HT1080 (cell line): ENCODE measurements at regions not wholly inside any gene's neighbourhood (a gene's known extent, or its start where the extent isn't known, plus 50 kb on each side); places are given as distances from the start of the nearest gene placed in this dataset.

ENCODE experiments used
- DNase-seq: peaks from one replicate; pipeline ENCODE4 v3.0.0-alpha.2; 2015; ENCODE audit warnings: low read depth

- no peak for DNase-seq
Observed at GRCh38 chr4:3685081-3685645, 81.0 kb upstream of the ADRA2C start.

DNA sequence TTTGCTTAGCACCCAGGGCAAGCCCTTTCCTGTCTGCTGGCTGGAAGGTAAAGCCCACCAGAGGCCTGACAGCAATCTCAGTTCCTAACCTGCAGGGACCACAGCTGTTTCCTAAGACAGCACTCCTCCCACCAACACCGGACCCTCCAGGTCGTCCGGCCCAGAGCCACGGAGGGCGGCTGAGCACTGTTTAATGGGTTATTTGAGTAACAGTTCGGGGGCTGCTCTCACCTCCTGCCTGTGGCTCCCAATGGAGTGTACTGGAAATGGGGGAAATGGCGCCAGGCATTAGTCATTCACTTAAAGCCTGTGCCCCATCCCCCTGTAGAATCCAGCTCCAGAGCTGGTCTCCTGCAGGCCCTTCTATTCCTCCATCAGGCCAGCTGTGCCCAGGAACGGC is 81.6 kb upstream of the ADRA2C start:
- DNase-seq = no peak

DNA sequence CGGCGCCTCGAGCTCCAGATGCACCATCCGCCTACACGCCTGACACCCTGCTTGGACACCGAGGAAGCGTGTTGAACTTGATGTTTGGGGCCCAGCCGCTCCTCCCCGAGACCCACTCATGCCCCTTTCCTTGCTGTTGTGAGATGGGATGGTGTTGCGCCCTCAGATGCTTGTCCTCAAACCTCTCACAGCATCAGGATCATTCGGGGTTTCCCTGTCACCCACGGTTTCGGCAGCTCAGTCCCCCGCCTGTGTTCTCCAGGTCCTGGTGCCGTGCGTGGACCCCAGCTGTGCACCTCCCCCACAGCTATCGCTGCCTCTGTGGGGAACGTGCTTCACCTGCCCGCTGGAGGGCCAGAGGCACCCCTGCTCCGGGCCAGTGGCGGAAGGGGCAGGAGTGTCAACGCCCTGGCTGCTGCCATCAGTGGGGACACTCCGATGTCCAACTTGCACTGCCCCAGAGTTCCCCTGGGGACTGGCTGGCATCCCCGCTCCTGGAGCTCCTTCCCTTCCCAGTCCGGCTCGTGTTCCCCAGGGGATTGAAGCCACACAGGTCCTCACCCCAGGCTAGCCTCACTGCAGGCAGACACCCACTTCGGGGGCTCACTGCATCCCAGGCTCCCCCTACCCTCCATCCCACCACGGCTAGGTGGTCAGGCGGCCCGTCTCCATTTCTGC is 82.3 kb upstream of the ADRA2C start:
- no peak for DNase-seq

DNA sequence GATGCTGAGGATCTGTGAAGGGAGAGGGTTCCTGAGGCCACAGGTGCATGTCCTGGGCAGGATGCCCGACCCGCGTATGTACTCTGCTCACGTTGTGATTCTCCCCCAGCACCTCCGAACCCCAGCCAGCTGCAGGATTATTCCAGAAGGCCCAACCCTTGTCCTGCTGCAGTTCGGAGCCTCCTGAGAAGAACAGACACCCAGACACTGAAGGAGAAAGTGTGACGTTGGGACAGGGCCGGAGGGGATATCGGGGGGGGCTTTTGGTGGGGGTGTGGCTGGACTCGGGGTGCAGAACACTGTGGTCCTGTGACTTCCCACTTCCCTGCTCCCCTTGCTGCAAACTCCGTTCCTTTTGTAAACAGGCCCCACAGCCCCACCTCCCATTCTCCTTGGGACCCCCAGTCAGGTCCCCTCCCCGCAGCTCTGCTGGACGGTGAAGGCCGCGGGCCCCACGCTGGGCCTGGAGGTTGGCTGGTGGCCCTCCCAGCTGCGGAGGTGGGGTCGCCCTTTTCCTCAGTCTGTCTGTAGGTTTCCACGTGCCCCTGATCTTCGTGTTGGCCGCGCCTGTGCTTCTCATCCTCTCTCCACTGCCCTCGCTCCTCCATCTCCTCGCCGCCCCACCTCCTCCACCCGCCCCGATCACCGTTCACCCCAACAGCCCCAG is 83.0 kb upstream of the ADRA2C start:
- DNase-seq = no peak

DNA sequence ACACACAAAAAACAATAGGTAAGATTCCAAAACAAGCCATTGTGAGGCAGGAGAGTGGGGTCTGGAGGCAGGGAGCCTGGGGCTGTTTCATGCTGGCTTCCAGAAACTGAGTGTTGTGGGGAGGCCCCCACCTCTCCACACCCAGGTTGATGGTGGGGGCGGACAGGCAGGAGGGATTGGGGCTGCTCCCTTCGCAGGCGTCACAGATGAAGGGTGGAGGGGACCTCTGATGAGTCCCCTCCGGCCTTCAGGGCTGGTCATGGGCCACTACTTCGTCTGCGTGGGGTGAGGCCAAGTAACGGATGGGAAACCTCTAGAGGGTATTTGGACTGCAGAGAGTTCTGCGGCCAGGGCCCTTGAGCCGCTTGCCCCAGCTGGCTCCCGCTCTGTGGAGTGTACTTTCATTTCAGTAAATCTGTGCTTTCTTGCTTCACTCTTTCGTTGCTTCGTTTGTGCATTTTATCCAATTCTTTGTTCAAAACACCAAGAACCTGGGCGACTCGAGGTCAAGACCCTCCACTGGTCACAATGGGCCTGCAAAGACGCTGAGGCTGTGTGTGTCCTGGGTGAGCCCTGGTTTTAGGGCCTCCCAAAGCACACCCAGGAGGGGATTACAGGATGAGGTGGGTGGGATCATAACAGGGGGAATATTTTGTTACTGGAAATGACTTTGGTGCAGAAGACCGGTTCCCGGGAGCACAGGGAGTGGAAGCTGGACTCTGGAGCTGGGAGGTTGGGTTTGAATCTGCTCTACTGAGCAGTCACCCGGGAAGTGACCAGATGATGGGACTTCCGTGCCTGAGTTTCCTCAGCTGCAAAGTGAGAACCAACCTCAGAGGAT is 83.7 kb upstream of the ADRA2C start:
- DNase-seq = no peak

- no peak for DNase-seq
Observed at GRCh38 chr4:3681191-3681590, 85.0 kb upstream of the ADRA2C start.

GRCh38 chr4:3680656-3681055 is 85.5 kb upstream of the ADRA2C start:
- no peak for DNase-seq

- DNase-seq = no peak
Observed at GRCh38 chr4:3679851-3680311, 86.3 kb upstream of the ADRA2C start.

GRCh38 chr4:3679071-3679825 is 86.9 kb upstream of the ADRA2C start:
- no peak for DNase-seq

GRCh38 chr4:3677748-3678070 is 88.5 kb upstream of the ADRA2C start:
- no peak for DNase-seq

DNA sequence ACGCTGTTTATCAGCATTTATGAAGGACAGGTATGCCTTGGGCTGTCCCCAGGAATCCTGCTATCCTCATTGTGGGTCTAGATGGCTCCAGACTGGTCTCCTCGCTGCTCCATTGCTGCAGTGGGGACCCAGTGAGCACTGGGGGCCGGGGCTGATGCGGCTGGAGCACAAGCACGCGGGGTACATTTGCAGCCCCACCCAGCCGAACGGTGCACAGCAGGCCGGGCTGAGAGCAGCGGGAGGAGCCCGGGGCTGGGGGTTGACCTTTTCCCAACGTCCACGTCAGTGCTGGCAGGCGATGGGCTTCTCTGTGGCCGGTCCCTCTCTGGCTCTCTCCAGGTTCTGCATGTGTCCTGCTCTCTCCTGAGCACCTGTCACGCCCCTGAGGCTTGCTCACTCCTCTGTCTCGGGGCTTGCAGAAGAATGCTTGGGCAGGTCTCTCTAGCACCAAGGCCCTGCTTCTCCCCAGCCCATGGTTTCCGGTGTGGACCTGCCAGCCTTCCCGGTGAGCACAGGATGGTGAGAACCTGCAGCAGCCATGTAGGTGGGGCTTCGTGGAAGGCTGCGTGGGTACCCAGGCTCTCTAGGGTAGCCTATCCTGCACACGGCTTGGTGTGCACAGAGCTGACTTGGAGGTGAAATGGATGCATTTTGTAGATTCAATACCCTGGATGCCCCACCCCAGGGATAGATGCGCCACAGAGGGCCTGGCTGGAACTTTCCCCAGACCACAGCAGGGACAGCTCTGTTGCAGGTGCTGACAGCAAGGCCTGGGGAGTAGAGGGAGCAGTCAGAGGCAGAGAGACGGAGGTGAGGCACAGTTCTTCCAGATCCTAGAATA is 89.1 kb upstream of the ADRA2C start:
- DNase-seq = no peak

DNA sequence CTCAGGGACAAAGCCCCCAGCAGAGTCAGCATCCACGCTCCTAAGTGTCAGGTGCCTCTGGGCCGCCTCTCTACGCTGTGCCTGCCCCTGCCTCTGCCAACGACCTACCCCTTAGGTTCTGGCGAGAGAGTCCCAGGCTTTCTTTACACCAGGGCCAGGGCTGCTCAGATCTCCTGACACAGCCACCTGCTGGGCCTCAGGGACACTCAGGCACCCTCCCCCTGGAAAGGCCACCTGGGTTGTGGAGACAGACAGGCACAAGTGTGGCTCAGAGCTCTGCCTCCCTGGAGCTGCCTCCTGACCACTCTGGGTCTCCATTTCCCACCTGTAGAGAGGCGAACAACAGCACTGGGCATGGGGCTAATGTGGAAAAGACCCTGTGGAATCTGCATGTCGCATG is 90.0 kb upstream of the ADRA2C start:
- DNase-seq = no peak

DNA sequence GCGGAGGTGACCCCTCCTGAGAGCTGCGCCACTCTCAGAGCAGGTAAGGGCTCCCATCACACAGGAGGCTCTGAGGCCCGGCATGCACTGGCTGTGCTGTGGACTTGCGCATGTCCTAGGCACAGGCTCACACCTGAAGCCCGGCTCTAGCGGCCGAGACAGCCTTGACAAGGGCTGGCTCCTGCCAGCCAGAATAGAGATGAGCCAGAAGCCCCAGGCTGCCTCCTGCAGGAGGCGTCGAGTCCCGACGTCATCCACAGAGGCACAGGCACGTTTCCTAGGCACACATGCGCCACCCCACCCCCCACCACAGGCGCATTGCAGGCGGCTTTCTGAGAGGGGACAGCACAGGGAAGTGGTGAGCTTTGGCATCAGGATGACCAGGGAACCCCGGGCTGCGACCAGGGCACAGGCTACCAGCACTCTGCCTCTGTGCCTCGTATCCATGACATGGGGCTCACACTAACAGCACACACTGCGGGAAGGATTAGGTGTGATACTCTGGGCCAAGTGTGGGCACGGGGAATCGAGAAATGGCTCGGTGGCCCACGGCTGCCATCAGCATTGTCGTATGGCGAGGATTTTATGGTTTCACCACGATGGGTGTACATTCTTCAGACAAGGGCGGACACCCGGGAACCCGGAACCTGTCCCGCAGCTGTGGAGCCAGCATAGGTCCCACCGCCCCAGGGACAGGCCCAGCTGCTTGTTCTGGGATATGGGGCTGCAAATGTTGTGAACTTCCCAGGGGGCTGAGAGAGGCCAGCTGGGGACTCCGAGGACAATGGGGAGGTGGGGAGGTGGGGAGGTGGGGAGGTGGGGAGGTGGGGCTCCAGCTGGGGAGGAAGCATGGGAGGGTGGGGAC is 90.7 kb upstream of the ADRA2C start:
- DNase-seq = peak; percentile 17

GRCh38 chr4:3674479-3674851 is 91.7 kb upstream of the ADRA2C start:
- DNase-seq = no peak

DNA sequence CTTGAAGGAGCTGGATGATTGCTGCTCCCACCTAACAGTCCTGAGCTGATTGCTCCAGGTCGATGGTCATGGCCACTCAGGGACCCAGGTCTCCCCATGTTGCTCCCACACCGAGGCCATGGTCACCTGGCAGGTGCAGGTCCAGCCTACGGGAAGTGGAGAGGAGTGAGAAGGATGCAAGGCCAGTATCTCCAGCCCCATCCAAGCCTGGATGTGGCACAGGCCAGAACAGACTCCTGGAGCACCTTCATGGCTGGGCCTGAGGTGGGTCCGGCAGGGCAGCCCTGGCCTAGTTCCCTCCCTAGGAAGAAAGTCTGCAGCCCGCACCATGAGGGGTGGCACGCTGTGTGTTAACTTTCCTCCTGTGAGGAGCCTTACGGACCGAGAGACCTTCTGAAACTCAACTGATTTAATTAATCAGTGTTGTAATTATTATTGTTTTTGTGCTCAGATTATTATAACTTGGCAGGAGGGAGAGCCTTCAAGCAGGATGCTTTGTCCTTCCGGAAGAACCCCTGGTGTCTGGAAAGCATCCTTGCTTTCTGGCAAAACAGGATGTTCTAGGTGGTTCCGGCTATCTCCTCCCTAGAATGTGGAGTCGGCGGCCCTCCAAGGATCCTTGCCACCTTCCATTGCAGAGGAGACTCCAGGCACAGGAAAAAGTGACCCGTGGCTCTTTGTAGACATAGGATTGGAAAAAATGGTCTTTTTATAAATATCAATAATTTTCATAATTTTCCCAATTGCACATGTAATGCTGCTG is 92.3 kb upstream of the ADRA2C start:
- DNase-seq = no peak

GRCh38 chr4:3673176-3673575 is 93.0 kb upstream of the ADRA2C start:
- no peak for DNase-seq

DNA sequence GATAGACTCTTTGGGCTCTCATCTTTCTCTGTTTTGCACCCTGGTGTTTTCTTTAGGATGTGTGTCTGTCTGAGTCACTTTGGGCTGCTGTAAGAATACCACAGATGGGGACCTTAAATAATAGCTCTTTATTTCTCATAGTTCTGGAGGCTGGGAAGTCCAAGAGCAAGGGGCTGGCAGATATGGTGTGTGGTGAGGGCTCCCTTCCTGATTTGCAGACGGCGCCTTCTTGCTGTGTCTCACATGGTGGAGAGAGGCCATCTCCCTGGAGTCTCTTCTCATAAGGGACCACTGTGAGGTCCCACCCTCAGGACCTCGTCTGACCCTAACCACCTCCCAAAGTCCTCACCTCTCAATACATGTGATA is 93.7 kb upstream of the ADRA2C start:
- DNase-seq = no peak

DNA sequence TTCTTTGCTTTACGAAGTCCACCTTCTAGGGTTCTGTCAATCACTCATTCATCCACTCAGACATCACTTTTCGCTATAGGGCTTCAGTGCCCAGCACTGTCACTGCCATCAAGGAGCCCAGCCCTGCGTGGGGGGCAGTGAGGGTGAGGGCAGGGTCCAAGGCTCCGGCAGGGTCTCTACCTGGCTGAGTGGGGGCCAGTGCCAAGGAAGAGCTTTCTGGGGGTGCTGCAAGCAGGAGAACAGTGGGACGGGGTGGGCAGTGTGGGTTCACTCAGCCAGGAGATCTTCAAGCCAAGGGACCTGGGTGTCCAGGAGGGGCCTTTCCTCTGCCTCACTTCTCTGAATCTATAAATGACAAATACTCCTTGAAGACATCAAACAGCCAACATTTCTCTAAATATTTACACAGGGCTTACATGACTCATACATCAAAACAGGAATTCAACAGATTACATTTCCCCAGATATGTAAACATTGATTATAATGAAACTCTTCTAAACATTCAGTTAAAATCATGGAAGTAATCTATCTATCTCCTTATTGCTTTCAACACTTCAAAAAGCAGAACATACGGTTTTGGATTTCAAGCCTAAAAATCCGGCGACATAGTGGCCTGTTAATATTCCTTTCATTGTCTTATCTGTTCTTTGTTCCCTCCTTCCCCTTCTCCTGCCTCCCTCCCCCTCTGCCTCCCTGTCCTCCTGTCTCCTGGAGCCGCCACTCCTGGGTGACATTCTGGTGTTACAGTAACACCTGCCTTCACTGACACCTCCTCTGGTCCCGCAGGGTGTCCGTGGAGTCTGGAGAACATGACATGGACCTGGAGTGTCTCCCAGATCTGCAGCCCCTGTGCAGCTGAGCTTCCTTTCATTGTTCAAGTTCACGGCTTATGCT is 94.4 kb upstream of the ADRA2C start:
- no peak for DNase-seq
